ENCODE measurements at regions not wholly inside any gene's neighbourhood (a gene's known extent, or its start where the extent isn't known, plus 50 kb on each side); places are given as distances from the start of the nearest gene placed in this dataset.

DNA sequence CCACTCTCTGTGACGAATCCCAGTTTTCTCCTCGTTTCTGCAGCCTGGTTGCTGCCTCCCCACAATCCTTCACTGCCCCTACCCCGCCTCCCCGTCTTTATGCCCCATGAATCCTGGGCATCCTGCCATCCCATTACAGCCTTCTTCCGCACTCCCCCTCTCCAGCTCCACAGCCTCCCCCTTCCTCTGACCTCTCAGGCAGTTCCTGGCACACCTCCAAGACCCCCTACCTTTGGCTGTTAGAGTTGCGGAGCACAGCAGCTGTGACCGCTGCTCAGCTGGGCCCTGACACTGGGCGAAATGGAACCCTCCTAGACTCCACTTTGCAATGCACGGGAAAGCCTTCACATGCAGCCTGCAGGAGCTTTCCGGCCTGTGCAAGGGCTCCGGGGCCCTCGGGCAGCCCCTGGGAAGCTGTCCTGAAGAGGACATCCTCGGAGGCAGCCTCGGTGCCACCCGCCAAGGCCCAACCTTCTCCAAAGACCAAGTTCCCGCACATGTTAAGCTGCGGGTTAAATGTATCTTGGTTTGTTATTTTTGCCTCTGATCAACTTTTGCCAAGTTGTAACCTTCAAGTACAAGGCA, 400.7 kb upstream of the MKI67 start:
- no peak for TF ChIP-seq CTCF (IDR thresholded peaks at IDR 0.05; ENCODE audit: low read depth, low read length)
- Histone ChIP-seq H3K9me3 (ENCODE audit: control insufficient read depth, insufficient read depth, low read length) (peaks cover 62% of the 10 kb centered on the region), H3K4me3 (ENCODE audit: low read depth, low read length) (no peak overlapping the region), H3K27ac (ENCODE audit: low read depth, low read length) (no peak overlapping the region), H3K27me3 (ENCODE audit: control insufficient read depth, insufficient read depth, low read length) (no peaks in the 10 kb centered on the region)
- ChIA-PET CTCF (no interaction called here), POLR2A (no interaction called here)
- DNase-seq (ENCODE audit: low read depth, low spot score), result no peak

DNA sequence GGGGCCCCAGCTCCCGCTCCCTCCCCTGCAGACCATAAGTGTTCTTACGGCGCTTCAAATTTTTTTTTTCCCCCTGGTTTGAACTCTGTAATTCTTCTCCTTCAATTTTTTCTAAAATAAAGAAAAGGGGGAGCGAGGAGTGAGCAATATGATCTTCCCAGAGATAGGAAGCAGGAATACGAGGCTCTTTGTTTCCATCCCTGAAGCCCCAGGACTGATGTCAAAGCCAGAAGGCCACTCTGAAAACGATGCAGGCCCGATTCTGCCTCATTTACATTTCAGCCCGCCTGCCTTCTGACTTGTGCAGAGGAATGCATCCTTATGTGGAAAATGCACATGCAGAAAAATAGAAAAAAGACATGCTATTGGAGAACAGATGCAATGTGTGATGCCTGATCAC, 401.5 kb upstream of the MKI67 start:
- H3K4me3 ChIP-seq (ENCODE audit: low read depth, low read length), result no peak overlapping the region
- DNase-seq (ENCODE audit: low read depth, low spot score), result no peak
- no peaks in the 10 kb centered on the region for H3K27me3 ChIP-seq (ENCODE audit: control insufficient read depth, insufficient read depth, low read length)
- TF ChIP-seq CTCF (IDR thresholded peaks at IDR 0.05; ENCODE audit: low read depth, low read length), result no peak
- POLR2A ChIA-PET, result no interaction called here
- peaks cover 62% of the 10 kb centered on the region for H3K9me3 ChIP-seq (ENCODE audit: control insufficient read depth, insufficient read depth, low read length)
- CTCF ChIA-PET, result no interaction called here
- no peak overlapping the region for H3K27ac ChIP-seq (ENCODE audit: low read depth, low read length)

GRCh38 chr10:128528167-128528566, 401.9 kb upstream of the MKI67 start:
- DNase-seq (ENCODE audit: low read depth, low spot score), result no peak
- H3K9me3 ChIP-seq (ENCODE audit: control insufficient read depth, insufficient read depth, low read length), result peaks cover 59% of the 10 kb centered on the region
- no peak overlapping the region for H3K27ac ChIP-seq (ENCODE audit: low read depth, low read length)
- no peaks in the 10 kb centered on the region for H3K27me3 ChIP-seq (ENCODE audit: control insufficient read depth, insufficient read depth, low read length)
- ChIA-PET CTCF (no interaction called here), POLR2A (no interaction called here)
- TF ChIP-seq CTCF (IDR thresholded peaks at IDR 0.05; ENCODE audit: low read depth, low read length), result no peak
- H3K4me3 ChIP-seq (ENCODE audit: low read depth, low read length), result no peak overlapping the region

DNA sequence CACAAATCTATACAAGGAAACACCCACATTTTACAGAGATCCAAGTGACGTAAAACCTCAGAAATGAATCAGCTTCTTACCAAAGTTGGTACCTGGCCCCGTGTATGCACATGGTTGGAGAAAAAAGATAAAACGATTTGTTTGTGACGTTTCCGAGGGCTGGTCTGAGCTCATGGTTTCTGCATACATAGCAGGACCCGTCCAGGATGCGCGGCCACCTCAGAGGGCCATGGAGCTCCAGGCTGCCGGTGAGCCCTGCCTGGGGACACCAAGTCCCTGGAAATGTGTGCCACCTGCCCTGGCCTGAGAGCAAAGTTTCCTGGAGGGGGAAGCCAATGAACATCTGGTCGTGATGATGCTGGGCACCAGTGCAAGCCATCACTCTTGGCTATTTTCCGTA, 402.6 kb upstream of the MKI67 start:
- Histone ChIP-seq H3K27me3 (ENCODE audit: control insufficient read depth, insufficient read depth, low read length) (no peaks in the 10 kb centered on the region), H3K4me3 (ENCODE audit: low read depth, low read length) (no peak overlapping the region), H3K9me3 (ENCODE audit: control insufficient read depth, insufficient read depth, low read length) (peaks cover 55% of the 10 kb centered on the region), H3K27ac (ENCODE audit: low read depth, low read length) (no peak overlapping the region)
- DNase-seq (ENCODE audit: low read depth, low spot score), result no peak
- ChIA-PET CTCF (no interaction called here), POLR2A (no interaction called here)
- no peak for TF ChIP-seq CTCF (IDR thresholded peaks at IDR 0.05; ENCODE audit: low read depth, low read length)

GRCh38 chr10:128529225-128529624, 403.0 kb upstream of the MKI67 start:
- no peak overlapping the region for H3K27ac ChIP-seq (ENCODE audit: low read depth, low read length)
- CTCF ChIA-PET, result no interaction called here
- H3K9me3 ChIP-seq (ENCODE audit: control insufficient read depth, insufficient read depth, low read length), result peaks cover 54% of the 10 kb centered on the region
- TF ChIP-seq CTCF (IDR thresholded peaks at IDR 0.05; ENCODE audit: low read depth, low read length), result no peak
- H3K27me3 ChIP-seq (ENCODE audit: control insufficient read depth, insufficient read depth, low read length), result no peaks in the 10 kb centered on the region
- DNase-seq (ENCODE audit: low read depth, low spot score), result no peak
- no peak overlapping the region for H3K4me3 ChIP-seq (ENCODE audit: low read depth, low read length)
- POLR2A ChIA-PET, result no interaction called here
